ENCODE measurements at regions not wholly inside any gene's neighbourhood (a gene's known extent, or its start where the extent isn't known, plus 50 kb on each side); places are given as distances from the start of the nearest gene placed in this dataset.

- DNase-seq = no peak
- Mint-ChIP-seq H3K27me3 (no peaks in the 10 kb centered on the region), H3K4me1 (no peaks in the 10 kb centered on the region), H3K27ac (no peak overlapping the region), H3K4me3 (no peak overlapping the region), H3K36me3 (no peaks in the 10 kb centered on the region), H3K9me3 (peaks cover 2% of the 10 kb centered on the region)
- CTCF ChIA-PET = no interaction called here
These were observed 62.8 kb upstream of the ALG10B start for GRCh38 chr12:38253778-38254177.

GRCh38 chr12:38258411-38258810 lies 58.2 kb upstream of the ALG10B start:
- Mint-ChIP-seq H3K27ac (no peak overlapping the region), H3K4me3 (no peak overlapping the region), H3K36me3 (no peaks in the 10 kb centered on the region), H3K9me3 (peaks cover 6% of the 10 kb centered on the region), H3K4me1 (no peaks in the 10 kb centered on the region), H3K27me3 (no peaks in the 10 kb centered on the region)
- DNase-seq = no peak
- CTCF ChIA-PET = no interaction called here
